SJSA1 (cell line): ENCODE measurements at regions not wholly inside any gene's neighbourhood (a gene's known extent, or its start where the extent isn't known, plus 50 kb on each side); places are given as distances from the start of the nearest gene placed in this dataset.

Experiments used
- DNase-seq, 2 experiments: peaks; one replicate each; pipeline ENCODE4 v3.0.0-alpha.2; 2015 to 2020; ENCODE audit warnings: low spot score in 2 of 2, low read depth in 1 of 2
- H3K27ac ChIP-seq: fragments of 250-450 bp; sonication (Bioruptor Pico); 2 replicates; pipeline ENCODE4 v1.5.1; 2020; ENCODE audit warnings: mild to moderate bottlenecking, moderate library complexity
- H3K27me3 ChIP-seq: fragments of 250-450 bp; sonication (Bioruptor Pico); replicated peaks from 2 replicates; pipeline ENCODE4 v1.5.1; 2020; ENCODE audit warnings: mild to moderate bottlenecking, moderate library complexity
- H3K36me3 ChIP-seq: fragments of 250-450 bp; sonication (Bioruptor Pico); 2 replicates; pipeline ENCODE4 v1.5.1; 2020; ENCODE audit warnings: mild to moderate bottlenecking
- H3K4me1 ChIP-seq: fragments of 250-450 bp; sonication (Bioruptor Pico); replicated peaks from 2 replicates; pipeline ENCODE4 v1.6.1; 2021; ENCODE audit warnings: mild to moderate bottlenecking
- H3K4me3 ChIP-seq: fragments of 250-450 bp; sonication (Bioruptor Pico); 2 replicates; pipeline ENCODE4 v1.5.1; 2020; ENCODE audit warnings: mild to moderate bottlenecking
- H3K9me3 ChIP-seq: fragments of 250-450 bp; sonication (Bioruptor Pico); replicated peaks from 2 replicates; pipeline ENCODE4 v1.5.1; 2020; ENCODE audit warnings: mild to moderate bottlenecking

GRCh38 chr10:35758076-35758475 lies 116.0 kb upstream of the FZD8 start:
- DNase-seq = no peak
- Histone ChIP-seq H3K9me3 (no peaks in the 10 kb centered on the region), H3K4me1 (no peaks in the 10 kb centered on the region)

GRCh38 chr10:35754519-35754918 lies 112.4 kb upstream of the FZD8 start:
- Histone ChIP-seq H3K9me3 (no peaks in the 10 kb centered on the region), H3K4me3 (no peak overlapping the region), H3K4me1 (no peaks in the 10 kb centered on the region), H3K27me3 (no peaks in the 10 kb centered on the region), H3K36me3 (no peaks in the 10 kb centered on the region), H3K27ac (no peak overlapping the region)
- no peak for DNase-seq

More at GRCh38 chr10:35758076-35758475, 116.0 kb upstream of the FZD8 start:
- Histone ChIP-seq H3K4me3 (no peak overlapping the region), H3K36me3 (no peaks in the 10 kb centered on the region), H3K27ac (no peak overlapping the region), H3K27me3 (no peaks in the 10 kb centered on the region)

DNA sequence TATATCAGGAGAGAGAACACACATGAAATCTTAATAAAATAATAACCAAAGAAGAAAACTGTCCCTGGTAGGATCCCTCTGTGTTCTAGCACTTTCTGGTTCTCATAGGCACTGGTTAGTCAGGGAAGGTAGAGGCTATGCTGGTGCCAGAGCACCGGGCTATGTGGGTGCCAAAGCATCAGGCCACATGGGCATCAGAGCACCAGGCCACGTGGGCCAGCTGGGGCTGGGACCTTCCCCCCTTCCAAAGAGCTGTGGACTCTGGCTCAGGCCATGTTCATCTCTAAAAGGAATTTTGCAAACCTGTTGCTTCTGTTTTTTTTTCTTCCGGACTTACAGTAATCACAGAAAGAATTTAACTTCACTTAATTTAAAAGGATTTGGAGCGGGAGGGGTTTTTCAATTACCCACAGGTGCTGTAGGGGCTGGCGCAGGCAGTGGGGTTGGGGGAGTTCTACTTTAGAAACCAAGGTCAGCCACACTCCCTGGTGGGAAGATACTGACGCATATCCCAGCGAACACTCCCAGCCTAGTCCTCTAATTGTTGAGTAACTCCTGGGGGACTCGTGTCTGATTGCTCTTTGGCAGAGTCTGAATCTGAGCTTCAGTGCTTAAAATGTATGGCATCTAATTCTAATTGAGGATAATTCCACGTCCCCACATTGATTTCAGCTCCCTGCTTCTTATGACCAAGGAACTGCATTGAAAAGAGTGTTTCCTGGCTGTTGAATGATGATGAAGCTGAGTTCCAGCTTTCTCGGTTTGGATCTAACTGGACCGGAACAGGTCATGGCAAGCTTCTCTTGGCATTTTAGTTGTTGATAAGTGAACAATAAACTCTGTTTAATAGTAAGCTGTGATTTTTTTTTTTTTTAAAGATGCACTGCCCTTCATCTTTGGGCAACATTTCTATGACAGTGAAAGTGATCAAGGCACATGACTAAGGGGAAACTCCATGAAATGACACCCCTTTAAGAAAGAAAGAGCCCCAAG lies 110.7 kb upstream of the FZD8 start:
- Histone ChIP-seq H3K27me3 (no peaks in the 10 kb centered on the region), H3K36me3 (no peaks in the 10 kb centered on the region), H3K4me3 (no peak overlapping the region), H3K9me3 (no peaks in the 10 kb centered on the region), H3K4me1 (no peaks in the 10 kb centered on the region), H3K27ac (no peak overlapping the region)
- no peak for DNase-seq

DNA sequence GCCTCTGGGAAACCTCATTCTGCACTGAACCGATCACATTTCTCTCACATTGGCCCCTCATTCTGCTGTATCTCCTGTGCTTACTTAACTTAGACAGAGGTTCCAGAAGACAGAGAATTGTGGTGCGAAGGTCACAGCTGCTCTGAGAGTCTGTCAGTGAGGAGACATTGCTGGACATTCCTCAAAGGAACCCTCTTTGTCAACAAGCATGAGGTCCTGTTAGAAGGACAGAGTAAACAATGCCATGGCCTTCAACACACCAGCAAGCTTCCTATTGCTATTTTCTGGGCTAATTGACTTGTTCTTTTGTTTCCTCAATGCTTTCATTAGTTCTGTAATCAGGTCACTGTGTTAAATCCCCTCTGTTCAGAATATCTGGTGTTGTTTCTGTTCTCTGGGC lies 109.3 kb upstream of the FZD8 start:
- Histone ChIP-seq H3K36me3 (no peaks in the 10 kb centered on the region), H3K4me1 (no peaks in the 10 kb centered on the region), H3K4me3 (no peak overlapping the region), H3K27ac (no peak overlapping the region), H3K27me3 (no peaks in the 10 kb centered on the region), H3K9me3 (no peaks in the 10 kb centered on the region)
- DNase-seq = no peak

GRCh38 chr10:35749230-35749629 lies 107.1 kb upstream of the FZD8 start:
- Histone ChIP-seq H3K36me3 (no peaks in the 10 kb centered on the region), H3K4me3 (no peak overlapping the region), H3K27me3 (no peaks in the 10 kb centered on the region), H3K27ac (no peak overlapping the region), H3K9me3 (no peaks in the 10 kb centered on the region), H3K4me1 (no peaks in the 10 kb centered on the region)
- no peak for DNase-seq

GRCh38 chr10:35745617-35746403 lies 103.7 kb upstream of the FZD8 start:
- no peaks in the 10 kb centered on the region for H3K4me1 ChIP-seq
- DNase-seq = no peak
- H3K4me3 ChIP-seq = no peak overlapping the region
- no peak overlapping the region for H3K27ac ChIP-seq
- no peaks in the 10 kb centered on the region for H3K36me3 ChIP-seq
- no peaks in the 10 kb centered on the region for H3K9me3 ChIP-seq
- no peaks in the 10 kb centered on the region; the same call in 1 of the 2 replicates for H3K27me3 ChIP-seq

- no peaks in the 10 kb centered on the region for H3K4me1 ChIP-seq
- no peak overlapping the region for H3K4me3 ChIP-seq
- H3K27me3 ChIP-seq = no peaks in the 10 kb centered on the region; the same call in 1 of the 2 replicates
- H3K36me3 ChIP-seq = no peaks in the 10 kb centered on the region
- H3K9me3 ChIP-seq = no peaks in the 10 kb centered on the region
- no peak overlapping the region for H3K27ac ChIP-seq
- DNase-seq = no peak
These were observed 101.8 kb upstream of the FZD8 start for GRCh38 chr10:35743851-35744250.

DNA sequence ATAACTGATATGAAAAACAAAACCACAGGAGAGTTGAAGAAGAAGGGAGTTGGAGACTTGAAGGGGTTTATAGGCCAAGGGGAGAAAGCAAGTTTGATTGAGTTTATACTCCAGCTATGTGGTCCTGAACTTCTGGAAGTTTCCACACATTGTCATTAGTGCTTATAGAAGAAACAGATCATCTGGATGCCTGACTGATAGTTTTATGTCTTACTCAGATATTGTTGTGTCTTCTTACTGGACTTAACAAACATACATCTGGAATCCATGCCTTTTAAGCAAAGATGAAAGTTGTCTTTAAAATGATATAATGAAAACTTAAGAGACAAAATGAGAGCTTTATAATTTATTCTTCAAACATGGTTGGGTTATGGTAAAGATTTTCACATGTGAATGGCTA lies 101.3 kb upstream of the FZD8 start:
- Histone ChIP-seq H3K9me3 (no peaks in the 10 kb centered on the region), H3K4me1 (no peaks in the 10 kb centered on the region), H3K4me3 (no peak overlapping the region), H3K27ac (no peak overlapping the region), H3K27me3 (no peaks in the 10 kb centered on the region; the same call in 1 of the 2 replicates), H3K36me3 (no peaks in the 10 kb centered on the region)
- no peak for DNase-seq

GRCh38 chr10:35739998-35740397 lies 97.9 kb upstream of the FZD8 start:
- no peak overlapping the region for H3K27ac ChIP-seq
- no peaks in the 10 kb centered on the region for H3K4me1 ChIP-seq
- no peaks in the 10 kb centered on the region for H3K9me3 ChIP-seq
- H3K4me3 ChIP-seq = no peak overlapping the region
- H3K27me3 ChIP-seq = no peaks in the 10 kb centered on the region; the same call in 1 of the 2 replicates
- H3K36me3 ChIP-seq = no peaks in the 10 kb centered on the region
- no peak for DNase-seq

DNA sequence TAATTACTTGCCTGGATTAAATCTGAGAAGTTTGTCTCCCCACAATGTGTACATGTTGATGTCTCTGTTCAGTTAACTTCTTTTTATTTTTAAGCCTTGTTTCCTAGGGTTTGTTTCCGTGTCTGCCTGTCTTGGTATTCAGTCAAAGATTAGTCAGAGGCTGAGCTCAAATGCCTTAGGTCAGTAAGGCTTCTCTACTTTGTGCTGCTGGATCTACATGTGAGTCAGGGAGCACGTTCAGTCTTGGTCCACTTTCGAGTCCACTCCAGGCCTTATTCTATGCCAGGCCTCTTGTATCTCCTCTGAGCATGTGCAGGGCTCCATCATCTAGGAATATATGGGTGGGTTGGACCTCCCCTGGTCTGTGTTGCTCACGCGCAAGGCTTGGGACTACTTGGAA lies 93.3 kb upstream of the FZD8 start:
- Histone ChIP-seq H3K4me1 (no peaks in the 10 kb centered on the region), H3K9me3 (no peaks in the 10 kb centered on the region), H3K4me3 (no peak overlapping the region), H3K36me3 (no peaks in the 10 kb centered on the region), H3K27me3 (no peaks in the 10 kb centered on the region), H3K27ac (no peak overlapping the region)
- DNase-seq = peak in 1 of 2 experiments; percentile 7

DNA sequence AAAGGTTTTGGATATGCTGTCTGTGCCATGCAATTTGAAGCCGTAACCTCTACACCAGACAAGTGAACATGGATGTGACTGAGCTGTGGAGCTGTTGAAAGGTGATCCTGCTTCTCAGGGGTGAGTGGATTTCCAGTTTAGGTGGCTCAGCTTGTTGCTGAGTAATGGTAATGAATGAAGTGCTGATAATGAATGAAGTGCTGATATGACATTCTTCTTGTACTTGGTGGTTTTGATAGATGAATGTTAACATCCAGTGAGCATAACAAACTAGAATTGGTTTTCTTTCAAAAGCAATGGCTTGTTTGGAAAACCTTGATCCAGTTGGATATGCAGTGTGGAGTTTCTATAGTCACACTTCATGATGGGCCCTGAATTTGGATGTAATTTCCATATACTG lies 89.7 kb upstream of the FZD8 start:
- no peaks in the 10 kb centered on the region for H3K4me1 ChIP-seq
- no peak overlapping the region for H3K27ac ChIP-seq
- no peaks in the 10 kb centered on the region for H3K9me3 ChIP-seq

GRCh38 chr10:35728341-35728740 lies 86.2 kb upstream of the FZD8 start:
- no peak overlapping the region for H3K27ac ChIP-seq
- no peaks in the 10 kb centered on the region for H3K4me1 ChIP-seq
- no peaks in the 10 kb centered on the region for H3K36me3 ChIP-seq
- no peak overlapping the region for H3K4me3 ChIP-seq
- no peaks in the 10 kb centered on the region for H3K27me3 ChIP-seq
- H3K9me3 ChIP-seq = no peaks in the 10 kb centered on the region
- no peak for DNase-seq

More for the DNA sequence above, 89.7 kb upstream of the FZD8 start:
- Histone ChIP-seq H3K27me3 (no peaks in the 10 kb centered on the region), H3K36me3 (no peaks in the 10 kb centered on the region), H3K4me3 (no peak overlapping the region)
- no peak for DNase-seq

DNA sequence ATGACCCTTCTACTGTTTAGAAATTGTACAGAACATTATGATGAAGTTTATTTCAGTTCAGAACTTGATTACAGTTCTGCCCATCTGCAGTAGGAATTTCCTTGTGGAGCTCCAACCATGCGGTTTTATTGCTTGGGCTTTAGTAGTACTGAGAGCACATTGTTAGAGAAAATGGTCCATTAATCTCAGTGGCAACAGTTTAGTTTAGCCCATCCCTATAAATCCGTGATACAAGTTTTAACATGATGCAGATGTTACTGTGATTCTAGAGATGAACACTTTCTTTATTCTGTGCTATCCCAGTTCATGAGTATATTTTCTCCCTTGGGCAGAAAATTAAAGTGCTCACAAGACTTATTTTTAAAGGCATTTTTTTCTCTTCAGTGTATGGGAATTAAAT lies 84.8 kb upstream of the FZD8 start:
- no peak overlapping the region for H3K27ac ChIP-seq
- no peak overlapping the region for H3K4me3 ChIP-seq
- no peaks in the 10 kb centered on the region for H3K27me3 ChIP-seq
- no peaks in the 10 kb centered on the region for H3K9me3 ChIP-seq
- no peak for DNase-seq
- no peaks in the 10 kb centered on the region for H3K36me3 ChIP-seq
- H3K4me1 ChIP-seq = no peaks in the 10 kb centered on the region

GRCh38 chr10:35723992-35724391 lies 81.9 kb upstream of the FZD8 start:
- Histone ChIP-seq H3K36me3 (no peaks in the 10 kb centered on the region), H3K9me3 (no peaks in the 10 kb centered on the region), H3K4me1 (no peaks in the 10 kb centered on the region), H3K27ac (no peak overlapping the region), H3K4me3 (no peak overlapping the region), H3K27me3 (no peaks in the 10 kb centered on the region)
- no peak for DNase-seq
